GM12878 (cell line): ENCODE measurements at regions not wholly inside any gene's neighbourhood (a gene's known extent, or its start where the extent isn't known, plus 50 kb on each side); places are given as distances from the start of the nearest gene placed in this dataset.
A peak's percentile ranks its signal among the peaks of the same experiment; 100 is the strongest.
"Not testable (repeated sequence)": the region's sequence is repeated elsewhere in the genome, so short reads cannot be mapped to it uniquely, and the experiment has no call there.

Source experiments
- ATAC-seq: fragments of 200-7000 bp; cut with Tn5 transposase; 3 replicates; pipeline ENCODE4 v1.9.1; 2020; ENCODE audit warnings: mild to moderate bottlenecking, moderate library complexity
- BruUV-seq: library from RNA; stranded (reverse); fragments of 400-500 nt; replicated peaks from 2 replicates; lab custom pipeline; 2021; lab: Mats Ljungman, UMichigan
- CTCF ChIA-PET: fragments of 300-600 bp; sonication (Branson Sonifier 250); formaldehyde crosslinking; extraction: SDS; loops from one replicate; lab custom pipeline; 2021; ENCODE audit warnings: inconsistent platforms; lab: Yijun Ruan, JAX
- POLR2A ChIA-PET: fragments of 350-600 bp; formaldehyde crosslinking; extraction: SDS; loops from one replicate; lab custom pipeline; 2021; ENCODE audit warnings: inconsistent platforms; lab: Charles Lee
- RAD21 ChIA-PET: fragments of 300-600 bp; sonication (Branson Sonifier 250); formaldehyde crosslinking; loops from one replicate; lab custom pipeline; 2023; ENCODE audit warnings: antibody characterized with exemption; ENCODE audit not compliant: unreplicated experiment; lab: Charles Lee
- SMC1A ChIA-PET: fragments of 300-600 bp; sonication (Branson Sonifier 250); formaldehyde crosslinking; loops from one replicate; lab custom pipeline; 2023; ENCODE audit not compliant: unreplicated experiment, uncharacterized antibody; lab: Charles Lee
- DNase-seq: peaks from one replicate; pipeline ENCODE4 v3.0.0-alpha.2; 2011; ENCODE audit warnings: low read depth, low spot score
- FAIRE-seq: peaks from 3 replicates; lab custom pipeline; 2011; peaks lifted over from hg19 to GRCh38; lab: Jason Lieb, UNC
- H2AFZ ChIP-seq: 2 replicates; pipeline ENCODE4 v1.6.0; 2011; ENCODE audit warnings: low read depth, low read length, control low read depth; ENCODE audit not compliant: control insufficient read depth
- H3K27ac ChIP-seq: 2 replicates; pipeline ENCODE4 v1.5.1; 2011; ENCODE audit warnings: control low read depth; ENCODE audit not compliant: control insufficient read depth, insufficient read depth
- H3K27me3 ChIP-seq, 2 experiments: replicated peaks in 1 of 2; 2 replicates each; pipeline versions ENCODE4 v1.6.0 to v1.6.1; 2011; ENCODE audit warnings: low read length in 1 of 2; ENCODE audit not compliant: control insufficient read depth in 2 of 2, insufficient read depth in 2 of 2
- H3K36me3 ChIP-seq, 2 experiments: 2 replicates each; pipeline ENCODE4 v1.5.1; 2011; ENCODE audit warnings: low read length in 1 of 2; ENCODE audit not compliant: control insufficient read depth in 2 of 2, insufficient read depth in 2 of 2
- H3K4me1 ChIP-seq: 2 replicates; pipeline ENCODE4 v1.6.1; 2011; ENCODE audit warnings: mild to moderate bottlenecking, low read length, moderate library complexity, mixed read lengths; ENCODE audit not compliant: control insufficient read depth, insufficient read depth
- H3K4me2 ChIP-seq: 2 replicates; pipeline ENCODE4 v1.6.0; 2011; ENCODE audit warnings: control low read depth; ENCODE audit not compliant: control insufficient read depth, insufficient read depth
- H3K4me3 ChIP-seq: fragments of 200-600 bp; sonication (generic); 2 replicates; pipeline ENCODE4 v1.5.1; 2016
- H3K79me2 ChIP-seq: 2 replicates; pipeline ENCODE4 v1.6.0; 2011; ENCODE audit warnings: low read length; ENCODE audit not compliant: control insufficient read depth, insufficient read depth
- H3K9ac ChIP-seq: 2 replicates; pipeline ENCODE4 v1.8.0; 2011; ENCODE audit warnings: low read length, control low read depth, mixed read lengths; ENCODE audit not compliant: control insufficient read depth, insufficient read depth
- H3K9me3 ChIP-seq: replicated peaks from 3 replicates; pipeline ENCODE4 v1.5.1; 2011; ENCODE audit warnings: mild to moderate bottlenecking, low read length; ENCODE audit not compliant: control insufficient read depth, insufficient read depth
- H4K20me1 ChIP-seq: 2 replicates; pipeline ENCODE4 v1.6.0; 2011; ENCODE audit not compliant: control insufficient read depth, insufficient read depth
- EZH2 ChIP-seq: IDR thresholded peaks from 2 replicates; pipeline ENCODE4 v1.6.1; 2012; ENCODE audit warnings: low read depth, mild to moderate bottlenecking, control low read depth, inconsistent platforms, low read length, borderline replicate concordance; ENCODE audit not compliant: control insufficient read depth
- FOXK2 ChIP-seq: fragments of 450-650 bp; IDR thresholded peaks from 2 replicates; pipeline ENCODE4 v1.6.1; 2017; ENCODE audit warnings: mild to moderate bottlenecking, moderate library complexity
- MLLT1 ChIP-seq: fragments of 450-650 bp; IDR thresholded peaks from 2 replicates; pipeline ENCODE4 v1.6.1; 2016; ENCODE audit warnings: mild to moderate bottlenecking
- WGBS: methylation state at CpG from one replicate; pipeline ENCODE4 v1.1.6; 2016; ENCODE audit warnings: low lambda C conversion rate; ENCODE audit not compliant: insufficient replicate concordance, insufficient coverage; ENCODE audit errors: missing lambda C conversion rate; 5-methylcytosine and 5-hydroxymethylcytosine counted together
- in situ Hi-C: fragments of 300-500 bp; cut with MboI; formaldehyde crosslinking; loops from 9 replicates; pipeline ENCODE4 v1.14.3; 2018; ENCODE audit warnings: mixed read lengths
- intact Hi-C: fragments of 100-400 bp; cut with micrococcal nuclease; formaldehyde crosslinking; loops from one replicate; pipeline ENCODE4 v1.14.2; 2022; ENCODE audit not compliant: unreplicated experiment

- no peak for TF ChIP-seq MLLT1
- TF ChIP-seq FOXK2, result no peak
- no peak for TF ChIP-seq EZH2
Measured at GRCh38 chr15:22243440-22244130, 163.3 kb downstream of the OR4M2 start (continued).

- H3K27me3 ChIP-seq, FAIRE-seq, intact Hi-C loops, H3K79me2 ChIP-seq, DNase-seq, RAD21 ChIA-PET, H2AFZ ChIP-seq, H3K36me3 ChIP-seq, H3K4me2 ChIP-seq, H3K4me3 ChIP-seq, POLR2A ChIA-PET, in situ Hi-C loops, H4K20me1 ChIP-seq, H3K9me3 ChIP-seq, ATAC-seq, H3K27ac ChIP-seq, BruUV-seq, H3K9ac ChIP-seq: not testable (repeated sequence)
- WGBS, result 75% methylated on average over 7 of the region's 7 CpGs
- ChIA-PET CTCF (interaction anchor here (1.0 kb wide), 1 partner anchor 9 kb away, joined by 3 read pairs; no protein-coding TSS in a partner anchor), SMC1A (interaction anchor here (1.5 kb wide), 1 partner anchor 13 kb away, joined by 3 read pairs; no protein-coding TSS in a partner anchor)
- peaks cover 13% of the 10 kb centered on the region for H3K4me1 ChIP-seq
Measured at GRCh38 chr15:22249511-22249910, 169.2 kb downstream of the OR4M2 start.

GRCh38 chr15:22250501-22251290 is 170.4 kb downstream of the OR4M2 start:
- BruUV-seq, H3K4me2 ChIP-seq, POLR2A ChIA-PET, H4K20me1 ChIP-seq, RAD21 ChIA-PET, H3K27me3 ChIP-seq, H3K36me3 ChIP-seq, CTCF ChIA-PET, intact Hi-C loops, H3K9ac ChIP-seq, SMC1A ChIA-PET, H3K79me2 ChIP-seq, FAIRE-seq, DNase-seq, H3K9me3 ChIP-seq, H3K4me3 ChIP-seq, H2AFZ ChIP-seq, H3K27ac ChIP-seq: not testable (repeated sequence)
- ATAC-seq, result peak; percentile 39
- H3K4me1 ChIP-seq, result peaks cover 13% of the 10 kb centered on the region
- WGBS, result 20% methylated on average over 18 of the region's 18 CpGs
- in situ Hi-C loops, result loop anchor here (10.0 kb wide), 1 partner anchor 1866 kb away; no protein-coding TSS in a partner anchor
